Keratinocyte (primary cell): ENCODE measurements at regions not wholly inside any gene's neighbourhood (a gene's known extent, or its start where the extent isn't known, plus 50 kb on each side); places are given as distances from the start of the nearest gene placed in this dataset.

Source experiments
- DNase-seq: peaks from one replicate; pipeline ENCODE4 v3.0.0-alpha.2; 2011; ENCODE audit warnings: low read depth, missing footprints, low spot score
- FAIRE-seq: peaks from 2 replicates; lab custom pipeline; 2011; peaks lifted over from hg19 to GRCh38; lab: Jason Lieb, UNC
- H2AFZ ChIP-seq: 2 replicates; pipeline ENCODE4 v1.6.0; 2012; ENCODE audit warnings: low read length, control low read depth, inconsistent platforms; ENCODE audit not compliant: control insufficient read depth
- H3K27ac ChIP-seq: 2 replicates; pipeline ENCODE4 v1.5.1; 2011; ENCODE audit warnings: low read length; ENCODE audit not compliant: control insufficient read depth, insufficient read depth
- H3K27me3 ChIP-seq: 3 replicates; pipeline ENCODE4 v1.6.0; 2011; ENCODE audit warnings: low read length; ENCODE audit not compliant: control insufficient read depth, insufficient read depth; ENCODE audit errors: extremely low read depth
- H3K36me3 ChIP-seq, 2 experiments: 2 replicates in 1 of 2; 3 replicates in 1 of 2; pipeline ENCODE4 v1.5.1; 2011; ENCODE audit warnings: low read length in 2 of 2, mild to moderate bottlenecking in 1 of 2; ENCODE audit not compliant: control insufficient read depth in 2 of 2, insufficient read depth in 2 of 2; ENCODE audit errors: extremely low read depth in 1 of 2
- H3K4me1 ChIP-seq: 3 replicates; pipeline ENCODE4 v1.5.1; 2011; ENCODE audit warnings: low read length; ENCODE audit not compliant: control insufficient read depth, insufficient read depth; ENCODE audit errors: extremely low read depth
- H3K4me2 ChIP-seq: 3 replicates; pipeline ENCODE4 v1.6.0; 2011; ENCODE audit warnings: low read depth, low read length; ENCODE audit not compliant: control insufficient read depth, insufficient read depth; ENCODE audit errors: extremely low read depth
- H3K4me3 ChIP-seq, 3 experiments: fragments of 200-600 bp in 1 of 3; sonication (generic) in 1 of 3; 2 replicates in 2 of 3; 3 replicates in 1 of 3; pipeline ENCODE4 v1.5.1; 2011 to 2016; ENCODE audit warnings: low read length in 3 of 3, mild to moderate bottlenecking in 3 of 3, control low read depth in 2 of 3, inconsistent platforms in 1 of 3, low read depth in 1 of 3, mixed read lengths in 1 of 3, mixed run types in 1 of 3, moderate library complexity in 1 of 3; ENCODE audit not compliant: control insufficient read depth in 2 of 3, insufficient read depth in 2 of 3; ENCODE audit errors: extremely low read depth in 1 of 3
- H3K79me2 ChIP-seq: 2 replicates; pipeline ENCODE4 v1.6.0; 2012; ENCODE audit warnings: low read length; ENCODE audit not compliant: control insufficient read depth, insufficient read depth
- H3K9ac ChIP-seq: 3 replicates; pipeline ENCODE4 v1.6.0; 2011; ENCODE audit warnings: low read length; ENCODE audit not compliant: control insufficient read depth, insufficient read depth; ENCODE audit errors: extremely low read depth
- H3K9me1 ChIP-seq: 3 replicates; pipeline ENCODE4 v1.6.0; 2011; ENCODE audit warnings: low read length; ENCODE audit not compliant: control insufficient read depth, insufficient read depth; ENCODE audit errors: extremely low read depth
- H3K9me3 ChIP-seq: 2 replicates; pipeline ENCODE4 v1.5.1; 2012; ENCODE audit warnings: low read depth, low read length; ENCODE audit not compliant: control insufficient read depth
- H4K20me1 ChIP-seq: 3 replicates; pipeline ENCODE4 v1.6.0; 2011; ENCODE audit warnings: low read length; ENCODE audit not compliant: control insufficient read depth, insufficient read depth; ENCODE audit errors: extremely low read depth
- CTCF ChIP-seq, 3 experiments: IDR thresholded peaks in 1 of 3; conservative IDR thresholded peaks in 1 of 3; optimal IDR thresholded peaks in 1 of 3; 2 replicates in 2 of 3; 3 replicates in 1 of 3; pipeline versions ENCODE3 to v1.5.1; 2011; ENCODE audit warnings: low read length in 3 of 3, mild to moderate bottlenecking in 3 of 3, moderate library complexity in 2 of 3, control low read depth in 1 of 3, inconsistent platforms in 1 of 3; ENCODE audit not compliant: insufficient read depth in 2 of 3; ENCODE audit errors: extremely low read depth in 1 of 3
- EZH2 ChIP-seq: IDR thresholded peaks from one replicate; pipeline ENCODE4 v1.6.1; 2012; ENCODE audit warnings: inconsistent platforms, mild to moderate bottlenecking, low read length, moderate library complexity
- dilution Hi-C: fragments of 300-500 bp; cut with MboI; formaldehyde crosslinking; loops from one replicate; pipeline ENCODE4 v1.7.0; 2020; ENCODE audit warnings: low sequenced_read_pairs; ENCODE audit not compliant: extremely low pct_ligation_motif_present

DNA sequence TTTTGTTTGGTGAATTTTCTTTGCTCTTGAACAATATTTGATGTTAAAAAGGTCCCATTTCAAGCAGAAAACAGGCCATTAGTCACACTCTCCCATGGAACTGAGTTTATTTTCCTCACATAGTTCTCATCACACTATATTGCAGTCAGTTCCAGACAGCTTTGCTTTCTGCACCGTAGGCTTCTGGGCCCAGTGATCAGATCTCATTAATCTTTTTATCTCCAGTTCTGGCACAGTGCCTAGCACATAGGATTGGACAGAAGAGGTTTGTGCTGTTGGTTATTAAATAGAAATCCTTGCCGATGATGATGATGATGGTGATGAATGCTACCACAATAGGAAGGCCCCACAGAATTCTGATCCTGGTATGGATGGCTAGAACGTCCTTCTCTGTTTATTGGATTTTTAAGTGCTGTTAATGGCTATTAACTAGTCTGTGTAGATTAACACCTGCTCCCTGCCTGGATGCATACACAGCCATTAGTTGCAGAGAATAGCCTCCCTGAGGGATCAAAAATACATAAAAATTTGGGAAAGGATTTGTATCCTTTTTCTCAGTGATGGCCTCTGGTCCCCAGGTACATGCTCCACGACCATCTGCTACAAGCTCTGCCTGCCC lies 52.0 kb upstream of the NTRK2 start:
- Histone ChIP-seq H3K79me2 (no peaks in the 10 kb centered on the region), H4K20me1 (no peaks in the 10 kb centered on the region), H3K27me3 (no peaks in the 10 kb centered on the region), H3K9me3 (no peaks in the 10 kb centered on the region), H3K27ac (no peak overlapping the region), H3K36me3 (no peaks in the 10 kb centered on the region), H3K9me1 (no peaks in the 10 kb centered on the region), H3K4me2 (no peak overlapping the region), H2AFZ (no peak overlapping the region), H3K9ac (no peak overlapping the region), H3K4me1 (no peaks in the 10 kb centered on the region), H3K4me3 (no peak overlapping the region)
- dilution Hi-C loops: no loop called here
- TF ChIP-seq EZH2 (no peak), CTCF (optimal IDR thresholded peaks at IDR 0.05 in 1 of 3, IDR thresholded peaks at IDR 0.05 in 1 of 3, conservative IDR thresholded peaks at IDR 0.05 in 1 of 3; ENCODE audit: extremely low read depth in 1 of 3, insufficient read depth in 2 of 3, low read length in 3 of 3) (no peak)
- FAIRE-seq: no peak
- no peak for DNase-seq
